Aorta (tissue), 5 donors: ENCODE measurements at regions not wholly inside any gene's neighbourhood (a gene's known extent, or its start where the extent isn't known, plus 50 kb on each side); places are given as distances from the start of the nearest gene placed in this dataset.
"Not testable (repeated sequence)": the region's sequence is repeated elsewhere in the genome, so short reads cannot be mapped to it uniquely, and the experiment has no call there.

Source experiments
- ATAC-seq: fragments of 200-7000 bp; cut with Tn5 transposase; one replicate; pipeline ENCODE4 v1.9.1; 2022; ENCODE audit warnings: moderate library complexity; ENCODE audit not compliant: low FRiP score
- DNase-seq, 2 donors: peaks; one replicate each; pipeline ENCODE4 v3.0.0-alpha.2; 2020
- H3K27ac ChIP-seq, 2 donors: one replicate each; pipeline ENCODE4 v1.5.1; 2013; ENCODE audit warnings: low read length in 2 of 2, mild to moderate bottlenecking in 2 of 2, moderate library complexity in 2 of 2, control low read depth in 1 of 2, inconsistent platforms in 1 of 2, low read depth in 1 of 2
- H3K27me3 ChIP-seq, 2 donors: one replicate each; pipeline ENCODE4 v1.6.1; 2013; ENCODE audit warnings: control low read depth in 1 of 2, low read length in 1 of 2, mild to moderate bottlenecking in 1 of 2, moderate library complexity in 1 of 2; ENCODE audit not compliant: insufficient read depth in 2 of 2, control insufficient read depth in 1 of 2
- H3K36me3 ChIP-seq, 2 donors: one replicate each; pipeline ENCODE4 v1.6.1; 2013; ENCODE audit warnings: control low read depth in 1 of 2, low read length in 1 of 2, mild to moderate bottlenecking in 1 of 2; ENCODE audit not compliant: insufficient read depth in 2 of 2, control insufficient read depth in 1 of 2
- H3K4me1 ChIP-seq, 2 donors: one replicate each; pipeline ENCODE4 v1.6.1; 2013; ENCODE audit warnings: low read length in 2 of 2, control low read depth in 1 of 2, mild to moderate bottlenecking in 1 of 2, moderate library complexity in 1 of 2; ENCODE audit not compliant: insufficient read depth in 2 of 2, control insufficient read depth in 1 of 2
- H3K4me3 ChIP-seq, 2 donors: one replicate each; pipeline ENCODE4 v1.5.1; 2013; ENCODE audit warnings: low read length in 2 of 2, control low read depth in 1 of 2, mild to moderate bottlenecking in 1 of 2
- H3K9me3 ChIP-seq: one replicate; pipeline ENCODE4 v1.6.1; 2013; ENCODE audit warnings: mild to moderate bottlenecking, low read length; ENCODE audit not compliant: control insufficient read depth
- WGBS, 2 donors: extraction: QIAGEN DNeasy Blood & Tissue Kit; methylation state at CpG; one replicate each; pipeline ENCODE4 v1.1.7; 2013; 5-methylcytosine and 5-hydroxymethylcytosine counted together
- intact Hi-C, 2 donors: fragments of 100-400 bp; cut with DNase I; formaldehyde crosslinking; loops; one replicate each; pipeline versions ENCODE4 v1.14.2 to v1.15.0; 2022
- donor health status: healthy with polysubstance abuse.
- donor health status: Bipolar disorder and iron deficiency.
- donor health status: DM: no; HTN: no; CAD: no.
- donor health status: DM: no; HTN: no; CAD: no.
- donor health status: DM: yes; HTN: yes; CAD: no.

DNA sequence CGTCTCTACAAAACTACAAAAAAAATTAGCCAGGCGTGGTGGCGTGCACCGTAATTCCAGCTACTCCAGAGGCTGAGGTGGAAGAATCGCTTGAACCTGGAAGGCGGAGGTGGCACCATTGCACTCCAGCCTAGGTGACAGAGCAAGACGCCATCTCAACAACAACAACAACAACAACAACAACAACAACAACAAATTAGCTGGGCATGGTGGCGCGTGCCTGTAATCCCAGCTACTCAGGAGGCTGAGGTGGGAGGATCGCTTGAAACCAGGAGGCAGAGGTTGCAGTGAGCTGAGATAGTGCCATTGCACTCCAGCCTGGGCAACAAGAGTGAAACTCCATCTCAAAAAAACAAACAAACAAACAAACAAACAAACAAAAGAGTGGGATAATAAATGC lies 219.9 kb upstream of the SGK1 start:
- H3K4me1 ChIP-seq, H3K27me3 ChIP-seq, intact Hi-C loops, H3K27ac ChIP-seq, H3K9me3 ChIP-seq, H3K36me3 ChIP-seq, DNase-seq, H3K4me3 ChIP-seq, ATAC-seq: not testable (repeated sequence)
- WGBS, 2 donors = 96 to 99% methylated on average over 10 of the region's 10 CpGs

DNA sequence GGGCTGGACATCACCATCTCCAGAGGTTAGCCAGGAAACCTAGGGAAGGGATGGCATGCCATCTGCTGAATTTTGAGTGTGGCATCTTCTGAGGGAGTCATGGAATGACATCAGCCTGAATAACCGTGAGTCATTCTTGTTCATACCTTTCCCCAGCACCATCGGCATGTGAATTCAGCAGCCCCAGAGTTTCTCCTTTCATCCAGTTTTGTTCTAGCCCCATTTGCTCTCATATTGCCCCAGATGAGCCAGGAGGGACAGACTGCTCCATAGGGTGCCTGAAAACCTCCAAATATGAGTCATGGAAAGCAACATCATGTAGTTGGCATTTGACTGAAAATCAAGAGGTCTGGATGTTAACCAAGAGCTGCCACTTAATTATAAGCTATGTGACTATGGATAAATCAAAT lies 219.2 kb upstream of the SGK1 start:
- DNase-seq (no peak), ATAC-seq (no peak)
- Histone ChIP-seq H3K27me3 (no peaks in the 10 kb centered on the region), H3K9me3 (no peaks in the 10 kb centered on the region), H3K4me1 (no peaks in the 10 kb centered on the region), H3K36me3 (no peaks in the 10 kb centered on the region), H3K27ac (no peak overlapping the region), H3K4me3 (no peak overlapping the region)
- intact Hi-C loops = no loop called here
- WGBS, 2 donors = 87 to 91% methylated on average over 2 of the region's 2 CpGs

DNA sequence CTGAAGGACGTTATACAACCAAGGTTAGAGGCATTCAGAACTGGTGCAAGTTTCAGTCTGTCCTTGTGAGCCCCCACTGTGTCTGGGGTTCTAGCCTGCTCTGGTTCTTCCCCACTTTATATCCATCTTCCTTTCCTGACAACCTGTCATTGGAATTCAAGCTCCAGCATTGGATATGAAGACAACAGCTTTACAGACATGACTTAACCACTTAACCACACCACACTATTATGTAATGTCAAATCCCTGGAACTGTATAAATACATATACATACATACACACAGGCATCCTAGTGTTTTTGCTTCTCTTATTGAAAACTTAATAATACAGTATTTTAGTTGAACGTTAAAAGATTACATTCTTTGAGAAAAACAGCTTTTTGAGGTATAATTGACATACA lies 217.9 kb upstream of the SGK1 start:
- H3K36me3 ChIP-seq = no peaks in the 10 kb centered on the region
- ATAC-seq (no peak), DNase-seq (no peak)
- no peaks in the 10 kb centered on the region for H3K27me3 ChIP-seq
- H3K4me3 ChIP-seq = no peak overlapping the region
- H3K9me3 ChIP-seq = no peaks in the 10 kb centered on the region
- intact Hi-C loops = no loop called here
- H3K27ac ChIP-seq = no peak overlapping the region
- H3K4me1 ChIP-seq = no peaks in the 10 kb centered on the region
- 79 to 83% methylated on average over 2 of the region's 2 CpGs for WGBS, 2 donors

DNA sequence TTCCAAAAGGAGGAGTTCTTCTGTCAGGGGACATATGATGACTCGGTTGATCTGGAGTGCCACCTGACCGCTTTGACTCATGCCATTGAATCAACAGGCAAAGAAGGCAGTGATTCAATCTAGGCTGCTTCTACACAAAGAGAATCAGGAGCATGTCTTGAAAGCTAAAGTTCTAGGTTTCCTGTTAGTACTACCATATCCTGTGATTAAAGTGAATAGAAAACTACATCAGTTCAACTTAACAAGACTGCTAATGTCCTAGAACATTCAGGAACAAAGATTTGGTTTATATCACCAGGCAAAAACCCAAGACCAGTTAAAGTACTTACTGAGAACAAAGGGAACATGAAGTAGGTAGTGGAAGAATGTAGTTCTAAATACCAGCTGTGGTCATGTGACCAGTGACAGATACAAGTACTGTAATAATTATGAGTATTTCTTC lies 216.8 kb upstream of the SGK1 start:
- no peaks in the 10 kb centered on the region for H3K9me3 ChIP-seq
- ATAC-seq (no peak), DNase-seq (no peak)
- no peak overlapping the region for H3K4me3 ChIP-seq
- no peaks in the 10 kb centered on the region for H3K27me3 ChIP-seq
- H3K36me3 ChIP-seq = no peaks in the 10 kb centered on the region
- no peak overlapping the region for H3K27ac ChIP-seq
- 78 to 97% methylated on average over 2 of the region's 2 CpGs for WGBS, 2 donors
- no peaks in the 10 kb centered on the region for H3K4me1 ChIP-seq
- intact Hi-C loops = no loop called here

- intact Hi-C loops = no loop called here
- Histone ChIP-seq H3K9me3 (no peaks in the 10 kb centered on the region), H3K4me1 (no peaks in the 10 kb centered on the region), H3K27me3 (no peaks in the 10 kb centered on the region), H3K36me3 (no peaks in the 10 kb centered on the region), H3K4me3 (no peak overlapping the region), H3K27ac (no peak overlapping the region)
- DNase-seq (no peak), ATAC-seq (no peak)
- WGBS, 2 donors = 97% methylated on average over 3 of the region's 3 CpGs
Measured at GRCh38 chr6:134533991-134534390, 216.1 kb upstream of the SGK1 start.

GRCh38 chr6:134532694-134533624 lies 215.0 kb upstream of the SGK1 start:
- intact Hi-C loops = no loop called here
- DNase-seq = no peak
- ATAC-seq = no peak
- H3K36me3 ChIP-seq = no peaks in the 10 kb centered on the region
- no peaks in the 10 kb centered on the region for H3K9me3 ChIP-seq
- no peak overlapping the region for H3K27ac ChIP-seq
- no peaks in the 10 kb centered on the region for H3K4me1 ChIP-seq
- no peak overlapping the region for H3K4me3 ChIP-seq
- H3K27me3 ChIP-seq = no peaks in the 10 kb centered on the region
- 89 to 92% methylated on average over 8 of the region's 8 CpGs for WGBS, 2 donors

DNA sequence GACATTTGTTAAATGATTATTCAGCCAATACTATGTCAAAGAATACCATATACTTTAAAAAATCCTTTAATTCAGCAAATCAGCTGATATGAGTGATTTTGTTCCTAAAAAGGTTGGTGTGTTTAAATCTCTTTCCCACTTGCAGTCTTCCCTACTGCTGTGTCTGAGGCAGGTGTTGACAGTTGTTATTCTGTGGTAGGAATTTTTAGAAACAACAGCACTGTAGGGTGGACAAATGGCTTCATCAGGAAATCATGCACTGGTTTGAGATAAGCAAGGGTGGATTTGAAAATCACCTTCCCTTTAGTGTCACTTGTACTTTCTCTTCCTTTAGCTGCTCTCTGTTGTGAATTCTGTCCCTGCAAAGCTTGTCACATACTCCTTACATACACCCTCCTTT lies 213.7 kb upstream of the SGK1 start:
- Histone ChIP-seq H3K27ac (no peak overlapping the region), H3K4me1 (no peaks in the 10 kb centered on the region), H3K27me3 (no peaks in the 10 kb centered on the region), H3K36me3 (no peaks in the 10 kb centered on the region), H3K4me3 (no peak overlapping the region), H3K9me3 (no peaks in the 10 kb centered on the region)
- intact Hi-C loops = no loop called here
- DNase-seq = no peak
- ATAC-seq = no peak

GRCh38 chr6:134531188-134531551 lies 213.3 kb upstream of the SGK1 start:
- H3K27me3 ChIP-seq = no peaks in the 10 kb centered on the region
- 88 to 94% methylated on average over 2 of the region's 2 CpGs for WGBS, 2 donors
- intact Hi-C loops = no loop called here
- DNase-seq (no peak), ATAC-seq (no peak)
- H3K36me3 ChIP-seq = no peaks in the 10 kb centered on the region
- no peaks in the 10 kb centered on the region for H3K4me1 ChIP-seq
- no peak overlapping the region for H3K4me3 ChIP-seq
- no peak overlapping the region for H3K27ac ChIP-seq
- H3K9me3 ChIP-seq = no peaks in the 10 kb centered on the region

GRCh38 chr6:134529921-134530320 lies 212.0 kb upstream of the SGK1 start:
- H3K4me1 ChIP-seq = no peaks in the 10 kb centered on the region
- WGBS, 2 donors = 68 to 73% methylated on average over 4 of the region's 4 CpGs
- H3K27ac ChIP-seq = no peak overlapping the region
- intact Hi-C loops = no loop called here
- H3K36me3 ChIP-seq = no peaks in the 10 kb centered on the region
- no peak overlapping the region for H3K4me3 ChIP-seq
- H3K27me3 ChIP-seq = no peaks in the 10 kb centered on the region
- no peak for DNase-seq
- ATAC-seq = no peak
- no peaks in the 10 kb centered on the region for H3K9me3 ChIP-seq
